Kidney tubule cell (primary cell): ENCODE measurements at regions not wholly inside any gene's neighbourhood (a gene's known extent, or its start where the extent isn't known, plus 50 kb on each side); places are given as distances from the start of the nearest gene placed in this dataset.

Experiments
- DNase-seq: peaks from one replicate; pipeline ENCODE4 v3.0.0-alpha.2; 2018; ENCODE audit warnings: low spot score

GRCh38 chr1:191890433-191891088 is 267.7 kb upstream of the RGS18 start:
- DNase-seq = no peak

DNA sequence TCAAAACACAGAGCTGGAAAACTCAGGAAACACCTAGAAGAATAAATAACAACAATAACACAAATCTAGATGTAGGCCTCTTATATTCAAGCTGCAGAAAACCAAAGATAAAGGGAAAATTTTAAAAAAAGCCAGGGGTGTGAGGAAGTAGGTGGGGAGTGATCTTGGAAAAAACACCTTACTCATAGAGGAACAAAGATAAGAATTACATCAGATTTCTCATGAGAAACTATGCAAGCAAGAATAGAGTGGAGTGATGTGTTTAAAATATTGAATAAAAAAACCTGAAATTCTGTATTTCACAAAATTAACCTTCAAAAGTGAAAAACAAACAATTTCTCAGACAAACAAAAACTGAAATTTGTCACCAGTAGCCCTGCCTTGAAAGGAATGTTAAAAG is 265.5 kb upstream of the RGS18 start:
- no peak for DNase-seq

DNA sequence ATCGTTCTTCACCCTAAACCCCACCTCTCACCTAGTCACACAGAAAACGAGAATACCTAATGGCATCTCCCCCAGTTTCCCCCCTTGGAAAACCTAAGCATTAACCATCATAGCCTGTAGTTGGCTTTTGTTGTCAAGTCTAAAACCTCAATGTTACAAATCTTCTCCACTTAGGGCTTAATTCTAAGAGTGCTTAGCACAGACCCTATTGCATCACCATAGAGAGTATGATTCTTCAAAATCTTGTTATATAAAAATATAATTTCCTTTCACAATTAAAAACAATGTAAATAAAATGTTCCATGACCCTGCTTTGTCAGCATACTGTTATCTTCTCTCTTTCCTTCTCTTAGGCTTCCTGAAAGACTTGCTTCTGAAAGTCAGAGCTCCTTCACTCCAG is 263.2 kb upstream of the RGS18 start:
- no peak for DNase-seq

DNA sequence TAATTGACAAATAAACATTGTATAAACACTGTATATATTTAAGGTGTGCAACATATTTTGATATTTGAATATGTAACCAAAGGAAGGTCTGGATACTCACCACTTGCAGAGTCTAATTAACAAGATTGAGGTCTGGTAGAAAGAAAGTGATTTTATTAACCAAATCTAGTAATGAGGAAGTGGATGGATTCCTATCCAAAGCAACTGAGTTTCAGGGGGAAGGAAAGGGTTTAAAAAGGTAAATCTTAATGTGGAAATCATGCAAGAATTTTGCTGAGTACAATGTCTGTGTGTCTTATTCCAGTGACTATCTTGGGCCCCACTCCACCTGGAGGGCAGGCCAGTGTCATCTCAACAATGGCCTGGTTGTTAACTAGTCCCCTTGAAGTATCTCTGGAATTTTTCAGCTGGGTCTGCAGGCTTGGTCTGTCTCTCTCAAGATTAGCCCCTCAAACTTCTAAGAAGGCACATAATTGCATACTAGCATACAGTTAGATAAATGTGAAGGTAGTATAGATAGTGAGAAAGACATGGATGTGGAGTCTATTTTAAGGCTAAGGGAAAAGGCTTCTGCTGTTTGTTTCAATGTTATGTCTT is 262.7 kb upstream of the RGS18 start:
- DNase-seq = no peak

- no peak for DNase-seq
Observed at GRCh38 chr1:191897134-191897533, 261.1 kb upstream of the RGS18 start.

GRCh38 chr1:191901651-191902050 is 256.6 kb upstream of the RGS18 start:
- no peak for DNase-seq

DNA sequence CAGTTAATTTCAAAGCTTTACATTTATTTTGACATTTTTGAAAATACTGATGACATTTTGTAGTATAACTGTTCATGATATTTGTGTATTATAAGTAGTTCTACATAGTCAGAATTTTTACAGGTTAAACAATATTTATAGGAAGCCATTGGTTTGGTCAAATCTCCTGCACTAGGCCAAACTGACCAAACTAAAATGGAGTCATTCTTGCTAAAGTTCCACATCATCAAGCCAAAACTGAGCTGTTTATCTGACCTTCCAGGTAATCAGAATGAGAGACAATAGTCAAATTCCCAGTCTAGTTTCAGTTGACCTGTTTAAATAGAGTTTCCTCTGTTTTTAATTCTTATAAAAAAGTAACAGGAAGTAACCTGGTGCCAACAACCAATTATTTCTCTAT is 253.3 kb upstream of the RGS18 start:
- DNase-seq = no peak

DNA sequence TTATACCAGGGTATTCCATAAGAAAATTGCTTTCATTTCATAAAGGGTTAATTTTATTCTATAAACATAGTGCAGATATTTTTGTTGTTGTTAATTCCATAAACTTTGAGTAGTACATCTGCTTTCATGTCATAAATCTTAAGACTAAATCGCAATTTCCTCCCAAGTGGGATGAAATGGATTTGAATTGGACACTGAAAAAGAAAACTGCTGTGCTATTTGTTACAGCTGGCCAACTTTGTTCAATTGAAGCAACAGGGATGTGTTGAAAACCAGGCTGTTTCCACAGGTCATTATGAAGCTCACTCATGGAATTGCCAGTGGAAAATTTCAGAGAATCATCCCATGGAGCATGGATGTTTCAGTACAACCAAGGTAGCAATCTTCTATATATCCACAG is 252.5 kb upstream of the RGS18 start:
- no peak for DNase-seq

GRCh38 chr1:191907121-191907520 is 251.1 kb upstream of the RGS18 start:
- DNase-seq = no peak

- no peak for DNase-seq
Observed at GRCh38 chr1:191910245-191910644, 248.0 kb upstream of the RGS18 start.

DNA sequence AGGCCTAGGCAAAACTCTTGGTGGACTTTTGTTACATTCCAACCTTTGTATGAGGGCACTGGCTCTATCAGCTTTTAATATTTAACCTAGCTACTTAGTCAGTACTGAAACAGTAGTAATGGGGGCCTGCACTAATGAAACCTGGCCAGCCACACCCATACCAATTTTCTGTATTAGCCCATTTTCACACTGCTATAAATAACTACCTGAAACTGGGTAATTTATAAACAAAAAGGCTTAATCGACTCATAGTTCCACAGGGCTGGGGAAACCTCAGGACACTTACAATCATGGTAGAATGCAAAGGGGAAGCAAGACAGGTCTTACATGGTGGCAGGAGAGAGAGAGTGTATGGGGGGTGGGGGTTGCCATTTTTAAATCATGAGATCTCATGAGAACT is 245.7 kb upstream of the RGS18 start:
- DNase-seq = peak; percentile 30

DNA sequence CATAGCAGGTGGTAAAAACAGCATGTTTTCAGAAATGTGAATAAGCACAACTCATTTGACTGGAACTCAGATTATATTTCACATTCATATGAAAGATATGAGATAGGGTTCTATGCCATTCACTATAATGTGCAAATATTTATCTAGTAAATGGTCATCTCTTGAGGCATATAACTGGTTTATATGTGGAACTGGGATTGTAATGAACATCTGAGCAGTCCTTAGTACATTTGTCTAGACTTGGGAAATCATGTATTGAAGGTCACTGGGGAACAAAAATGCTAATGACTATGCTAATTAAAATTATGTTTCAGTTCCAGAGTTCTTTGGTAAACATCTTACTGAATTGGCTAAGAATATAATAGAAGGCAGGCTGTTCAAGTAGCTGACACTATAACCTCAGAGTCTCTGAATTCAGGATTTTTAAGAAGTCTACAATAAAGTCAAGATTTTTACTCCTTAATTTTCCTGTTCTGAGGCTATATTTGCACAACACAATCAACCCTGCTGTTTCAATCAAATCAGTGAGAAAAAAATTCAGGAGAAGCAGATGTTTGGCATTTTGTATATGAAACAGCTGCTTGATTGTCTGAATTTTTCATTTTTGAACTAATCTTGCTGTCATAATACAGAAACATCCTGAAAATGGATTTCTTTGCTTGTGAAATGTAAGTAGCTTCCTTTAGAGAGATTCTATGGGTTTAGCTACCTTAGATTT is 244.8 kb upstream of the RGS18 start:
- DNase-seq = no peak

- no peak for DNase-seq
Observed at GRCh38 chr1:191929383-191929782, 228.9 kb upstream of the RGS18 start.

DNA sequence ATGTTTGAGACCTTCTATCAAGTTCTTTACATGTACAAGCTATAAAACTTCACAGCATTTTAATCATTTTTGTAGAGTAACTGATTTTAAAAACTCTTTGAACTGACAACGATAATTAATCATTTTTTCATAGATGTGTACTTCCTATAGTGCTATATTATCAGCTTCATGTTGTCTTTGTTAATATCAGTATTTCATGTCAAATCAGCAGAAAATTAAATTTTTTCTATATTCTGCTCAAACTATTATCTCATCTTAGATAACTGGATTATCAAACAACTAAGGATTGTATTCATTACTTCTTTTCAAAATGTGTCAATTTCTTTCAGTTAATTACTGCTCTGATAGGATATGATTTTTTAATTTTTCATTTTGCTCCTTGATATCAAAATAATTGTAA is 214.6 kb upstream of the RGS18 start:
- no peak for DNase-seq

GRCh38 chr1:191953526-191953925 is 204.7 kb upstream of the RGS18 start:
- no peak for DNase-seq

GRCh38 chr1:191959856-191960255 is 198.4 kb upstream of the RGS18 start:
- DNase-seq = no peak

- peak; percentile 77 for DNase-seq
Observed at GRCh38 chr1:191963286-191963685, 195.0 kb upstream of the RGS18 start.

GRCh38 chr1:191963781-191964455 is 194.3 kb upstream of the RGS18 start:
- DNase-seq = peak; percentile 45

DNA sequence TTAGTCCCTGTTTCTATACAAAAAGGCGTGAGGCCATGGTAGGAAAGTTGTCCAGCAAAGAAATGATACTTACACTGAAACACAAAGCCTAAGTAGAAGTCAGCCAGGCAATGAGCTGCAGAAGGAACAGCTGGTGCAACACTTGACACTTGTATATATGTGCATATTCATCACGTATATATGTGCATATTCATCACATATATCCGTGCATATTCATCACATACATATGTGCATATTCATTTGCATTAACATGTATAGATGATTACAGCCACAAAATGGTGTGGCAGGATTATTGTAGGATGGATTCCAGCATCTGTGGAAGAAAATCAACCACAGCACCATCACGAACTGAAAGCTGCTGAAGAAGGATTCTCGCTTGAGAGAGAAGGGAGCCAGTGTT is 189.0 kb upstream of the RGS18 start:
- DNase-seq = no peak

DNA sequence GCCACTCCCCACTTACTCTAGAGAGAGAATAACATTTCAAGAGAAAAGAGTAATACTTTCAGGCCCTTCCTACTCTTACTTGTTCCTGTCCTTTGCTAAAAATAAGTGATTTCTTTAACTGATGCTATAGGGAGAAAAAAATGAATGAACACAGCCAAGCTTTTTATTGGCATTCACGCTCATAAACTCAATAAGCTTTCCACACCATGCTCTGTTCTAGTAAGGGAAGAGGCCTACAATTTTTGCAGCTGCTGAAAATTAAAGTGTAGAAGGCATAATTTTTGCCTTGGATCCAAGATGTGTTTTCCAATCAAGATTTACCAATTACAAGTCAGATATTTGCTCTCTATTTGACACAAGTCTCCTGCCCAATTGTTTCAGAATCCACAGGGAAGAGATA is 188.1 kb upstream of the RGS18 start:
- DNase-seq = no peak

DNA sequence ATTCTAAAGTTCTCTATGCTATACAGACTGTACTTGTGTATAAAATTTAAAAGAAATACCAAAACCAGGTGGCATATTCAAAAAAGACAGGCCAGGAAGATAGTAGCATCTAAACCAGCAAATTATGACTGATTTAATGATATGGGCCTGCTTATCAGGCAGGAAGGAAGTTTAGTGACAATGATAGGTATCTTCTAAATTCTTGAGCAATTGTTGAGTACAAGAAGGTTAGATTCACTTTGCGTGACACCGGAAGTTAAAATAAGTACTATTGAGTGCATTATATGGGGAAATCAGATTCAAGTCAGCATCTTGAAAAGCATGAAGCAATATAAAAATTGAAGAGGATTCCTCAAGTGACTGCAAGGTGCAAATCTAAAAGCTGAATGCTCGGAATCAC is 186.8 kb upstream of the RGS18 start:
- DNase-seq = no peak

- DNase-seq = no peak
Observed at GRCh38 chr1:191974004-191974403, 184.3 kb upstream of the RGS18 start.

GRCh38 chr1:191977874-191978506 is 180.3 kb upstream of the RGS18 start:
- no peak for DNase-seq
